GM15510 (cell line): ENCODE measurements at regions not wholly inside any gene's neighbourhood (a gene's known extent, or its start where the extent isn't known, plus 50 kb on each side); places are given as distances from the start of the nearest gene placed in this dataset.

Source experiments
- POLR2A ChIP-seq: IDR thresholded peaks from 3 replicates; pipeline ENCODE4 v1.6.1; 2011; ENCODE audit warnings: borderline replicate concordance; ENCODE audit not compliant: insufficient read length; ENCODE audit errors: extremely low read depth

GRCh38 chr6:113668641-113669408 lies 188.3 kb upstream of the MARCKS start:
- no peak for TF ChIP-seq POLR2A

- no peak for TF ChIP-seq POLR2A
Measured at GRCh38 chr6:113669606-113670005, 187.5 kb upstream of the MARCKS start.

- no peak for TF ChIP-seq POLR2A
Measured at GRCh38 chr6:113671421-113671820, 185.7 kb upstream of the MARCKS start.

- TF ChIP-seq POLR2A, result no peak
Measured at GRCh38 chr6:113672491-113673149, 184.5 kb upstream of the MARCKS start.

- TF ChIP-seq POLR2A, result no peak
Measured at GRCh38 chr6:113674075-113674474, 183.1 kb upstream of the MARCKS start.

GRCh38 chr6:113676057-113676456 lies 181.1 kb upstream of the MARCKS start:
- TF ChIP-seq POLR2A, result no peak

GRCh38 chr6:113676968-113677367 lies 180.2 kb upstream of the MARCKS start:
- TF ChIP-seq POLR2A, result no peak

GRCh38 chr6:113679051-113679450 lies 178.1 kb upstream of the MARCKS start:
- TF ChIP-seq POLR2A, result no peak

GRCh38 chr6:113680301-113680700 lies 176.8 kb upstream of the MARCKS start:
- no peak for TF ChIP-seq POLR2A

- TF ChIP-seq POLR2A, result no peak
Measured at GRCh38 chr6:113683968-113684367, 173.2 kb upstream of the MARCKS start.

GRCh38 chr6:113684382-113684901 lies 172.7 kb upstream of the MARCKS start:
- TF ChIP-seq POLR2A, result no peak

- TF ChIP-seq POLR2A, result no peak
Measured at GRCh38 chr6:113686049-113686448, 171.1 kb upstream of the MARCKS start.

- no peak for TF ChIP-seq POLR2A
Measured at GRCh38 chr6:113690281-113691259, 166.6 kb upstream of the MARCKS start.

- no peak for TF ChIP-seq POLR2A
Measured at GRCh38 chr6:113691260-113691656, 165.9 kb upstream of the MARCKS start.

- no peak for TF ChIP-seq POLR2A
Measured at GRCh38 chr6:113693851-113694250, 163.3 kb upstream of the MARCKS start.

- no peak for TF ChIP-seq POLR2A
Measured at GRCh38 chr6:113694278-113695077, 162.7 kb upstream of the MARCKS start.
